GM19240 (cell line): ENCODE measurements at regions not wholly inside any gene's neighbourhood (a gene's known extent, or its start where the extent isn't known, plus 50 kb on each side); places are given as distances from the start of the nearest gene placed in this dataset.

Source experiments
- DNase-seq: peaks from one replicate; pipeline ENCODE4 v3.0.0; 2011; ENCODE audit warnings: low spot score; ENCODE audit not compliant: insufficient read length

DNA sequence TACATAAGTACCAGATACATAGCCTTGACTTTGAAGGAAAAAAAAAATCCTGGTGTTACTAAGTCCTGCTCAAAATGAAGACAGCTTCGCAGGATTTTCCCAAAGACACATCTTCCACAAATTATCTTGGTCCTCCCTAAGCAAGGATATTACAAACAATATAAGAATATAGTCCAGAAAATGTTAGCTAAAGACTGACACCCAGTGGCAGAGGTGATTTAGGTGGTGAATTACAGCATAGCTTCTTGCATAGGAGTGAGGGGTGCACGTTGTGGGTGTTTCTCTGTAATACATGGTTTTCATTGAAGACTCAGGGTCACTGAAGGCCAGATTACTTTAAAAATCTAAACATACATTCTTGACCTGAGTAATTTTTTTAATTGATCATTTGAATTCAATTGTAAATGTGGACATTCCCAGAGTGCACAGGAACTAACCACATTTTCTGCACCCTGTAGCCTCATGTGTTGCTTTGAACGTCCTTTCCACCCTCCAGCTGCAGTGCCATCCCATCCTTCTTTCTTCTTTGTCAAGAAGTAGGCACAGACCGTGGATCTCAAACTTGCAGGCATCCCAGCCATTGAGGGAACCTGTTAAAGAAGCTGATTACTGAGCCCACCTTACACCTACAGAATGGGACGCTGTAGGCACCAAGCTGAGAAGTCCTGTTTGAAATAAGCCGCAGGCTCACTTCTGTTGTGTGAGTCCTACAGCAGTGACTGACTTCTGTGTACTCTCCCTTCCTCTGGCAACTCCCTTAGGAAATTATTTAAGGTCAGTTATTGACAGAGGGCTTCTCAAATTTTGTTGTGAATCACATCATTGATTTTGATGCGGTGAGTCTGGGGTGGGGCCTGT is 102.6 kb downstream of the PERP start:
- peak; percentile 15 for DNase-seq

DNA sequence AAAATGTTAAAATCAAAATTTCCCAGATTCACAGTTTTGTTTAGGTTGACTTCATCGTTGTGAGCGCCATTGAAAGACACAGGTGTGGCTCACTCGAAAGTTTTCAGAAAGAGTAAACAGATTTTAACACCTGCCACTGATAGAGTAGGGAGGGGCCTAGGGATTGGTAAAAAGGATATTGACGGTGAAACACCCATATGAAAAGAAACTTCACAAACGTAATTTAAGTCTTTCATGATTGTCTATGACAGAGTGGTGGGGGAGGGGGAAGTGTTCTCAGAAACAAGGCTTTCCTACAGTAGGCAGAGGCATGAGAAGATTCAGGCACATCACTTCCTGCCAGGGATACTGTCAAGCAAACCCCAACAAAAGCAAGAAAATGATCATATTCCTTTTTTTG is 101.4 kb downstream of the PERP start:
- DNase-seq, result no peak

DNA sequence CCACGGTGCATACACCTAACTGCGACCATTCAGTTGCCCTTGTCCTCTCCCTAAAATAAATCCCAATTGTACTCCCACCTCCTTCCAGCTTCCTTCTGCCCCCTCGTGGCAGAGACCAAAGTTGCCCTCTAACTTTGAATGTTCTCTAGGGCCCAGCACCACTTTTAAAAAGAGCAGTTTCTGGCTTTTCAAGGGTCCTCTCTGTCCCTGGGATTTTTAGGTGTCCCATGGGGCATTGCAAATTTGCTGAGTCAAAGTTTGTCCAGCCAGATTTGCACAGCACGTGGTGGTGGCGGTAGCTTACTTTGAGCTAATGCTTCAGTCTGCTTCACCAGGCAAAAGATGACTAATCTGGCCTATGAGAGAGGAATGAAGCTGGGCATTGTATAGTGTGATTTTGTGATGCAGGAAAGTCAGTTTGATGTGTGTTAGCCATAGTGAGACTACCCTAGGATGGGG is 100.2 kb downstream of the PERP start:
- DNase-seq, result no peak

DNA sequence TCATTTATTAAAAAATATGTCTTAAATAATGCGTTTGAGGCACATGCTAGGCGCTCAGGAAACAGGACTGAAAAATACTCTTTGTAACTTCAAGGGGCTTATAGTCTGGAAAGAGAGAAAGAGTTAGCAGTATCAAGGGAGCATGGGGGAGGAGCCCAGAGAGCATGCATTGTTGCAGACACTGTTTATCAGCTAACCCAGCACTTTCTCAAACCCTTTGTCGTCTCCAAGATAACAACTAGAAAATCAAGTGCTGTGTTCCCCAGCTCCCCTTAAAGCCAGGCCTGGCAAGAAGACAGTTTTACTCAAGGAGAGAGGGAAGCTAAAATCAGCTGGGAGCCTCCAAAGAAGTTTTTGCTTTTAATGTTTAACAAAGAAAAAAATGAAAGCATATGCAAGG is 98.4 kb downstream of the PERP start:
- no peak for DNase-seq

DNA sequence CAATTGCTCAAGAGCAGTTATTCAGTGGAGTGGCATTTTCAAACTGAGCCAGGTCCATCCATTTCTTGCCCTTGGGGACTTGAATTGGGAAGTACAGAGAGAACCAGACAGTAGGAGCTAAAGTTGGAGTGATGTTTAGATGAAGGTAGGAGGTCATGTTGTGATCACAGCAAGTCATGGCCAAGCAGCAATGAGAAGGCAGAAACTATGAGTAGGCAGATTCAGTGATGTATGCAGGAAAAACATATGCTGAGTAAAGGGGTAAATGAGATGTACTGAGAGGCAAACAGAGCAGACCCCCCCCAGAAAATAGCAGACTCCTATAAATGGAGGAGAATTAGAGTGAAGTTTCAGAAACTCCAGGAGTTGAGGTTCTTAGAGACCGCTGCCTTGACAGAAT is 95.8 kb downstream of the PERP start:
- no peak for DNase-seq

DNA sequence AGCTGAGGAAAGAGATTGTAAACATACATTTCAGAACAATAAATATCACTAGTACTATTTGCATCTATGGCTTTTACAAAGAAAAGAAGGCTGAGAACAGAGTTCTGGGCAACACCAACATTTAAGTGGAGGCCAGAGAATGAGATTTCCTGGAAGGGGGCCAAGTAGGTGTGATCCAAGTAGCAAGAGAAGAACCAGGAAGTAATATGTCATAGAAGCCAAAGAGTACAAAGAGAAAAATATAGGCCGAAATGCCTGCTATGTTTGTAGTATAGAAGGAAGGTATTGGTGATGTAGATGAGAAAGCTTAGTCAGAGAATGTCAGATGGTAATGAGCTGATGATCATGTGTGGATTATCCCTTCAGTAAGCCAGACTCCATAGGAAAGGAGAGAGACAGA is 94.5 kb downstream of the PERP start:
- DNase-seq, result no peak

DNA sequence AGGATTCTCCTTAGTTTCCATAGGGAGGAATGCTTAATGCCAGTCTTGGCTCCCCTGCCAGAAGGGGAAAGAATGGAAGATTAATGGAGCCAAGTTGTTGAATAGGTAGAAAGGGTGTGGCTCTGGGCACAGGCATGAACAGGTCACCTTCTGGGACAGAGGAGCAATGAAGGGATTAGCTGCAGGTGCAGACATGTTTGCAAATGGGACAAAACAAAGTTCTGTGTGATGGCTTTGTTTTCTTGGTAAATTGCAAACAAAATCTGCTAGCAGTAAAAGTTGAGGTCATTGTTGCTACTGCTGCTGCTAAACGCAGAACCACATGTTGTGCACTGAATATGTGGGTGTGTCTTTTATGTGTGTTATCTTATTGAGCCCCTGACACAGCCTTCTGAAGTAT is 93.3 kb downstream of the PERP start:
- no peak for DNase-seq

DNA sequence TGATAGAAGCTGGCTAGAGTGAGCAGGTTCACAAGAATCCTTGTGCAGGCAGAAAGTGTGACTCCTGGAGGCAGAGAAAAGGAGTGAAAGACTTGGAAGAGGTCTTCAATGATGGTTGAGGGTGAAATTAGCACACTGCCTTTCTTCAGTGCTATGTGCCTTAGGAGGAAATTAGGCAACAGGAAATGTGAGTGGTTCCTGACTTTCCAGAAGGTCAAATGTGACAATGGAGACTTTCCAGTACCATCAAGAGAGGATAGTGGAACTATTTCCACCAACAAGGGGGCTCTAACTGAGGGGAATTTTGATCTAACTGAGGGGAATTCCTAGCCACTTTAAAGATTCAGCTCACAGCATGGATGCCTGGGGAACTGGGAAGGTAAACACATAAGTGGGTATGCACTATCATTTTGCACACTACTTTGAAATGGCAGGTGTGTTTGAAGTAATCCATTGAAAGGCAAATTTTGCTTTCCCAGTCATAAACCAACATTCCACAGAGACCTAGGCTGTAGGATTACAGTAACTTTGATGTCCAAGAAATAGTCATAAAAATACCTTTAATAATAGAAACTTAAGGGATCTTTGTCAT is 90.0 kb downstream of the PERP start:
- DNase-seq, result no peak

DNA sequence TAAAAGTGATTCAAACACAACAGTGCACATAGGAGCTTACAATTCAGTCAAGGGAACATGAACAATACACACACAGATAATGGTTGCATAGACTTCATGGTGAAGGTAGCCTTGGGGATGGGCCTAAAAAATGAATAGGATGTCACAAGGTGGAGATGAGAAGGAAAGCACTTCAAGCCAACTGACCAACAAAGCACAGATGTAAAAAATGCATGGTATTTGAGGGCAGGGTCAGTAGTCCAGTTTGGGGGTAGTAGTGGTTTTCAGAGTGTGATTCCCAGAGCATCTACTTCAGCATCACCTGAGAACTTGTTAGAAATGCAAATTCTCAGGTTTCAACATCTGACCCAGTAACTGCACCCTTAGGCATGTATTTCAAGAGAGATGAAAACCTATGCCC is 88.9 kb downstream of the PERP start:
- no peak for DNase-seq

DNA sequence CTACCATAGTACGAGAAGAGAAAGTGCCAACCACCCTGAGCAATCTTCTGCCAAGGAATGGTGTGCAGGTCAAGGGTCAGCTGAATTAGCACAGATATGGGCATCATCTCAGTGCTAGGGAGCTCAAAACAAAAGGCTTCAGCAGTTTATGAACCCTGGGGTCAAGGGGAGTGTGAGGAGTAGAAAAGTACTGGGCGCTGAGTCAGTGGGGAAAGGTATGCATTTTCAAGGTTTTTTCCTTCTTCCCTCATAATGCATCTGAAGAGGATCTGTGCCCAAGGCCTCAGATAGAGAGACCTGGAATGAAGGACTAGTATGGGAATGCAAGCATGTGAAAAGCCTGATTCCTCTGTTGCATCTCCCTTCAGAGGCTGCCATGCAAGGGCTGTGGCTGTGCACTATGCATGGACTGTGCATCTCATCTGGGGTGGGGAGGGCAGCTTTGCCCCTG is 81.7 kb downstream of the PERP start:
- no peak for DNase-seq

DNA sequence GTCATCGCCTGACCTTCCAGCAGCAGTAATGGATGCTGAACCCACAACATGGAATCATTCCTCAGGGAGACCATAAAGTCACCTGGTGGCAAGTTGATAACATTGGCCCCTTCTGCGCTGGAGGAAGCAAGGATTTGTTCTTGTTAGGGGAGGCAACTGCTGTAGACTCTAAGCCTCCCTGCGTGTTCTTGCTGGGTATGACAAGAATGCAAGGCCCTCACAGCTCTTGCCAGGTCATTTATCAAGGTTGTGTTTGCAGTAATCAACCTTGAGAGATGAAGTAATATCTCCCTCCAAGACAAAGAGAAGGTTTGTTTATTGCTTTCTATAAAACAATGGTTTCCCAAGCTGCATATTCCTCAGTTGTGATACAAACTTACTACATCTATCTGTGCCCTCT is 80.9 kb downstream of the PERP start:
- no peak for DNase-seq

DNA sequence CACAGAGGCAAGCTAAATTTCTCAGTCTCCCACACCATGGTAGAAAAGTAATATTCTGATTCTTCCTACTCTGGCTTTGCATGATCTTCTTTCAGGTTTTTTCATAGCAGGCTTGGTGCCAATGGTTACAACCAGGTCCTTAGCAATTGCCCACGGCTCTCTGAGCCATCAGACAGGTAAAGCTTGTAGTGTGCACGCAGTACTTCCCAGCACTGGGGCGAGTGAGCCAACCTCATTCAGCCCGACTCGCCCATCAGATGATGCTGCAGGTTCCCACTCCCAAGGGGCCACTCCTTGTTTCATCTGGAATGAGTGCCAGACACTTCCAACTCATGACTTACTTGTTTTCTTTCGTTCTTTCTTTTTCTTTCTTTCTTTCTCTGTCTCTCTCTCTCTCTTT is 78.3 kb downstream of the PERP start:
- no peak for DNase-seq

DNA sequence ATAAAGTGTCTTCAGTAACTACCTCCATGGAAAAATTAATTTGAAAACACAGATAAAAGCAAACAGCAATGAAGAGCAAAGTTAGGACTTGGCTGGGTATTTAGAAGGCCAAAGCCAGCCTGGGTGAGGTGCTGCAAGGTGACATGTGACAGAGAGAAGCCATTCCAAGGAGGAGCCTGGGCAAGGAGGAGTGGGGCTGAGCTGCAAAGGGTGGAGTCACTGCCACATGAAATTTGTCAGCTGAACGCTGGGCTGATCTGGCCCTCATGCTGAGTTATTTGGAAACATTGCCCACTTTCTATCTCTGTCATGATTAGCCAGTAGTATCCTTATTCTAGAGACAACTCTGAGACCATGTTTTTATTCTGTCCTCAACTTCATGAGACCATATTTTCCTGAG is 76.3 kb downstream of the PERP start:
- no peak for DNase-seq

DNA sequence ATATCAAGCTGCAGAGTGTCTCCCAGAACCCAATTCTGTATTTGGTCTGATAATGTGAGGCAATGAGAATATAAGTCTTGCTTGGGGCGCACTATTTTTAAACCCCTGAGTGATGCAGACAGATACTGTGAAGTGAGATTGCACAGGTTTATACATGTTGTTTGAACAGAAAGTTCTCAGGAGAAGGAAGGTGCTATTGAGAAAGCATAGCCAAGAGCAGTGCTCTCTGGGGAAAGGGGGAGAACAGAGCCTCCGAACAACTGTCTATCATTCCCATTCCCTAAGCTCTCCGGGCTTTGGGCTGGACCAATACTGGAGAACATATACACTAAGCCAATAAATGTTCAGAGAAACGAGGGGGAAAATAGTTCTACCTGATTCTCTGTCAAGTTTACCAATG is 75.8 kb downstream of the PERP start:
- DNase-seq, result no peak

DNA sequence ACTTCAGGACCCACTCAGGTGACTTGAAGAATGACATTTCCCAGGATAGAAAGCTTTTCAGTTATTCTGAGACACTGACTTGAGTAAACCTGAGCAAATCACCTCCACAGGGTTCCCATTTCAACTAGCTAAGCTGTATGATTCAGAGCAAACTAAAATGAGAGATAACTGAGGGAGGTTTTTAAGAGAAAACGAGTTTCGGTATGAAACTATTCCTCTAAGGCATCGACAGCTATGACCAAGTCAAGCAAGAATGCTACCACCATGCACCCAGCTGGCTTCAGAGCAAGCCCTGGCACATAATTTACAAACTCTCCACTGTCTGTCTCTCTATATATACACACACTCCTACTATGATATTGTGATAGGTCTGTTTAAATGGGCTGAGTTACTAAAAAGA is 75.4 kb downstream of the PERP start:
- DNase-seq, result no peak

DNA sequence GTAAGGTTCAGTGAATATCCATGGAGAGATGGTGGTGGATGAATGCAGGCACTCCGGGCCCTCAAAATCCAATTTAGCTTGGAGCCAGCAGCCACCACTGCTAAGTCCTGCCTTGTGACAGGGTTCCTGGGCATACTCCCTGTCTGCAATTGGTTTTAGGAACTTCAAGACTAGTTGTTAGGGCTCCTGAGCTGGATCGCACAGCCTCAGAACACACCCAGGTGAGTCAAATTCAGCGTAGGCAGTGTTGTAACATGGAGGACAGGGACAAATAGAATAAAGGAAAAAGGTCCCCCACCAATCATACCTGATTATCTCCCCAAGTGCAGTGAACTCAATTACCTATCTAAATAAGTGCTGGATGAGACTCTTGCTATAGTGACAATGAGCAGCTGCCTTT is 74.6 kb downstream of the PERP start:
- no peak for DNase-seq

DNA sequence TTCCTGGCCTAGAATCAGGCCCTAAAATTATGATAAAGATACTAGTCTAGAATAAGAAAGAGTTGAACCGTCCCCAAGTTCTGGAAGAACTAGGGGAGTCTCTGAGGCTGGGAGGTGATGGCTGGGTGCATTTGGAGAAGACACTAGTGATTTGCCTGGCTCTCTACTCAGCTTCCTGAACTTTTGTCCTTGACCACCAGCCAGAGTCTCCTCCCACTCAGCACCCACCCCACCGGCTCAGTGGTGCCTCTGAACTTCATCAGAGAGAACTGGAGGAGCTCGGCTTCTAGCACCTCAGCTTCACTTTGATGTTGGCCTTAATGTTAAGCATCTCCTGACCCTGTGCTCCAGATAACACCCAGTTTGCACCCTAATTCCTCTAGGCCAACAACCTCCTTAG is 73.0 kb downstream of the PERP start:
- DNase-seq, result no peak

DNA sequence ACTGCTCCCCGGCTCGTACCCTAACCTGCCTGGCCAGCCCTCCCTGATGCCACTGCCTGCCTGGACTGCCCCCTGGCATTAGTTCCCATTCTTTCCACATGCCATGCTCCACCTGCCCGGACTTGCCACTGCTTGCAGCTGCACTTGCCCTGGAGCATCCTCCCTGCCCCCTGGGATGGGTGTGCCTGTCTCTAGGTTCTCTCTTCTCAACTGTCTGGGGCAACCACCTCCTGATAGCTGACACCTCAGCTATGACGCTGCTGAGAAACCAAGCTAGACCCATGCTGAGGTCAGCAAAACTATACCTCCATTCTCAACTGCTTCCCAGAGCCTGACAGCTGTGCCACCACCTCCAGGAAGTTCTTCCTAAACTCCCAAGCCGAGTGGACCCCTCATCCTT is 72.1 kb downstream of the PERP start:
- no peak for DNase-seq

DNA sequence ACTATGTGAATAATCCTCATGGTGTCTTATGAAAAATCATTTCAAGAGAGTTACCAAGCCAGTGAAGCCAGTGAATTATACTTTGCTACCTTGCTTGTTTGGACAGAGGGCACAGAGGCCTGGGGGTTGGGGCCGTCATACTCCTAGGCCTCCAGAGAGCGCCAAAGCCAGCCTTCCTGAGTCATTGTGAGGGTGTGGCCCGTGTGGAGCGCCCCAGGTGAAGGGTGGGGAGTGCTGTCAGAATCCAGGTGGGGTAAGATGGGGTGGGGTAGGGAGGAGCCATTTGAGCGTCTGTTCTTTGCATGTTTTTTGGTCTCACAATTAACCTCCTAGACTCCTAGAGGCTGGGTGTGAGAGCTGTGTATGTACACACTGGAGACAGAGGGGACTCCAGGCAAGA is 71.1 kb downstream of the PERP start:
- no peak for DNase-seq

DNA sequence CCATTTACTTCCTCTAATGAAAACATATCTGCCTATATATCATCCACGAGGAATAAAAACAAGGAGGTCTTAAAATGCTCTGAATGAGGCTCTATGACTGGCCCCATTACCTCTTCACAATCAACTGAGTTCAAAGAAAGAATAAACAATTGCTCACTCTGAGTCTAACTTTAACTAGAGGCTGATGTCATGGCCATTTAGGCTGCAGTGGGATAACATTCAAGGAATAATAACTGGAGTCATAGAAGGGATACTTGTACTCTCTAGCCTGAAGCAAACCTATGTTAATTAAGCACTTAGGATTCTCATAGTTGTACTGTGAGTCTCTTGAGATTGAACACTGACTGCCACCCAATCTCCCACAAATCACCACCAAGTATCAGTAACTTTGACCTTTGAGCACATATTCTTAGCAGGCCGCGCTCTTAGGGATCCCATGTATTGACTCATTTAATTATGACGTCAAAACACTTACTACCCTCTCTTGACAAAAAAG is 70.2 kb downstream of the PERP start:
- no peak for DNase-seq

DNA sequence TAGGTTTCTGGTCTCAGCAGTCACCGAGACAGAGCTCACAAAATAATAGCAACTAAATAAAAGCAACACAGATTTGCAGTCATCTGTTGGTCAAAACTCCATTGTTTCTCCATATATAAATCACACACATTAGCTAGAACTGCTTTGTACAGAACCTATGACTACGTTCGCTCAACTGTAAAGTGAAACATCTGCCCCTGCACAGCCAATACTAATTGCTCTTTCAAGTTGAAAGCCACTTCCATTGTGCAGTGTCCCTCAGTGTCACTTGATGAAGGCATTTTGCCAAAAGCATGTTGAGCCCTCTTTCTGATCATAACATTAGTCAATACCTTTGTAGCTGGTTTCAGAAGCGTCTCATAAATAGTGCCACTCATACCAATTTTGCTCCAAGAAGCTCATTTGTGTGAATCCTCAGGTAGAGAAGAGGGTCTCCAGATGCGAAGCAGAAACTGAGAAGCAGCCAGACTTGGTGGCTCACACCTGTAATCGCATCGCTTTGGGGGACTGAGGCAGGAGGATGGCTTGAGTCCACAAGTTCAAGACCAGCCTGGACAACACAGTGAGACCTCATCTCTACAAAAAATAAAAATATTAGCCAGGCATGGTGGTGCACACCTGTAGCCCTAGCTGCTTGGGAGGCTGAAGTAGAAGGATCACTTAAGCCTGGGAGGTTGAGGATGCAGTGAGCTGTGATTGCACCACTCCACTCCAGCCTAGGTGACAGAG is 68.9 kb downstream of the PERP start:
- no peak for DNase-seq
